Bronchial epithelial cell (primary cell): ENCODE measurements at regions not wholly inside any gene's neighbourhood (a gene's known extent, or its start where the extent isn't known, plus 50 kb on each side); places are given as distances from the start of the nearest gene placed in this dataset.

Experiments used
- DNase-seq: peaks from one replicate; pipeline ENCODE4 v3.0.0-alpha.2; 2010; ENCODE audit warnings: low read depth
- FAIRE-seq: peaks from 2 replicates; lab custom pipeline; 2011; peaks lifted over from hg19 to GRCh38; lab: Jason Lieb, UNC
- H3K27me3 ChIP-seq: 2 replicates; pipeline ENCODE4 v1.5.1; 2011; ENCODE audit warnings: low read length; ENCODE audit not compliant: control insufficient read depth, insufficient read depth
- H3K36me3 ChIP-seq: 2 replicates; pipeline ENCODE4 v1.5.1; 2011; ENCODE audit warnings: low read length; ENCODE audit not compliant: control insufficient read depth, insufficient read depth
- H3K4me3 ChIP-seq: 2 replicates; pipeline ENCODE4 v1.5.1; 2011; ENCODE audit warnings: mild to moderate bottlenecking, low read depth, low read length, control low read depth
- TF ChIP-seq, protein P1 (sequence below): IDR thresholded peaks from 2 replicates; pipeline ENCODE4 v1.5.1; 2011; ENCODE audit warnings: mild to moderate bottlenecking, moderate library complexity, low read length, control low read depth, inconsistent platforms; ENCODE audit not compliant: insufficient read depth, severe bottlenecking

DNA sequence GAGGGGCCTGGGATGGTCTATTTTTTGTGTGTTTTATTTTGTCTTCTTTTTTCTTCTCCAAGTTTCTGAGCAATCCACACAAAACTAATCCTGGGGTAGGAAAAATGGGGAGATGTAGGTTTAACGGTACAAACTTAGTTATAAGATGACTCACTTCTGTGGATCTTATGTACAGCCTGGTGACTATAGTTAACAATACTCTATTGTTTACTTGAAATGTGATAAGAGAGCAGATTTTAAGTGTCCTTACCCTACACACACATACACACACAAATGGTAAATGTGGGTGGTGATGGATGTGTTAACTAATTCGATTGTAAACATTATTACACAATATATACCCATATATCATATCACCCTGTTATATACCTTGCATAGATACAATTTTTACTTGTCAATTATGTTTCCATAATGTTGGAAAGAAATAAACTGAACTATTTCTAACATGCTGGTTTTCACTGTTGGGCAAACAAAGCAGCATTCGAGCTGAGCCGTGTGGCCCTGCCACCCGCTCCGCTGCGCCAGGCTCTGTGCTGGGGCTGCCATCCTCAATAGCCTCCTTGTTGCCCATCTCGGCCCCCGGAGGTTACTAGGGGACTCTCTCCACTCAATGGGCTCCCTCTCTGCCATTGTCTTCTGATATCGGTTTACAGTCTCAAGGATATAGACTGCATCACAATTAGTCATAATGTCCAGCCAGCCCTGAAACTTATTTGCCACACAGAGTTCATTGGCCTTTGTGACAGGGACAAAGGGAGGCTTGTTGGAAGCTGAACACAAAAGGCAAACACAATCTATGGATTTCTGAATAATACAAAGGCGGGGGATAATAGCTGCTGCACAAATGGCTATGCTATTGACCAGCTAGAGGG, 380.3 kb upstream of the MAF start:
- DNase-seq = peak; percentile 26

DNA sequence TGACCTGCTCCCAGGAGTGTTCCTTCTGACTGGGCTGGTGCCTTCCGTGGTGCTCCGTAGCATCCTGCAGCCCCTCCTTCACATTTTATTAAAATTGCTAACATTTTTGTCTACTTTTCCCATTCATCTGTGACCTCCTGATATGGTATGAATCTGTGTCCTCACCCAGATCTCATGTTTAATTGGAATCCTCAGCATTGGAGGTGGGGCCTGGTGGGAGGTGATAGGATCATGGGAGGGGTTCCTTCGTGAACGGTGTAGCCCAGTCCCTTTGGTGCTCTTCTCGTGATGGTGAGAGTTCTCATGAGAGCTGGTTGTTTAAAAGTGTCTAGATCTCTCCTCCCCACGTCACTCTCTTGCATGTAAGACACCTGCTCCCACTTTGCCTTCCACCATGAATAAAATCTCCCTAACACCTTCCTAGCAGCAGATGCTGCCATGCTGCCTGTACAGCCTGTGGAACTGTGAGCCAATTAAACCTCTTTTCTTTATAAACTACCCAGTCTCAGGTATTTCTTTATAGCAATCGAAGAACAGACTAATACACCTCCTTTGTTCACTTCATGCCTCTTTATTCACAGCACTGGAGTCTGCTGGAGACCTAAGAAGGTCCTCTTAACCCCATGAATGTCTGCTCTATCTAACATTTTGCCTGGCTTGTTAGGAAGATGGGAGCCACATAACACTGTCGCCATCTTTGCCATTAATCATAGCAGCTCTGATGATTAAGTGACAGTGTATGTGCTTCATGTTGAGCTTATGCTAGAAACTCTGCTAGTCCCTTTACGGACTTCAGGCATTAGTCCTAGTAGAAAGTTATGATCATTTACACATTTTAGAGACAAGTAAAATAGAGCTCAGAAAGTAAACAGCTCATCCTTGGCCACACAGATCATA, 377.7 kb upstream of the MAF start:
- Histone ChIP-seq H3K36me3 (no peaks in the 10 kb centered on the region), H3K4me3 (no peak overlapping the region), H3K27me3 (no peaks in the 10 kb centered on the region)
- TF ChIP-seq, protein P1, sequence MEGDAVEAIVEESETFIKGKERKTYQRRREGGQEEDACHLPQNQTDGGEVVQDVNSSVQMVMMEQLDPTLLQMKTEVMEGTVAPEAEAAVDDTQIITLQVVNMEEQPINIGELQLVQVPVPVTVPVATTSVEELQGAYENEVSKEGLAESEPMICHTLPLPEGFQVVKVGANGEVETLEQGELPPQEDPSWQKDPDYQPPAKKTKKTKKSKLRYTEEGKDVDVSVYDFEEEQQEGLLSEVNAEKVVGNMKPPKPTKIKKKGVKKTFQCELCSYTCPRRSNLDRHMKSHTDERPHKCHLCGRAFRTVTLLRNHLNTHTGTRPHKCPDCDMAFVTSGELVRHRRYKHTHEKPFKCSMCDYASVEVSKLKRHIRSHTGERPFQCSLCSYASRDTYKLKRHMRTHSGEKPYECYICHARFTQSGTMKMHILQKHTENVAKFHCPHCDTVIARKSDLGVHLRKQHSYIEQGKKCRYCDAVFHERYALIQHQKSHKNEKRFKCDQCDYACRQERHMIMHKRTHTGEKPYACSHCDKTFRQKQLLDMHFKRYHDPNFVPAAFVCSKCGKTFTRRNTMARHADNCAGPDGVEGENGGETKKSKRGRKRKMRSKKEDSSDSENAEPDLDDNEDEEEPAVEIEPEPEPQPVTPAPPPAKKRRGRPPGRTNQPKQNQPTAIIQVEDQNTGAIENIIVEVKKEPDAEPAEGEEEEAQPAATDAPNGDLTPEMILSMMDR = no peak
- FAIRE-seq (no peak), DNase-seq (no peak)

More for the DNA sequence above, 380.3 kb upstream of the MAF start:
- TF ChIP-seq, protein P1 = no peak
- FAIRE-seq = no peak
- Histone ChIP-seq H3K4me3 (no peak overlapping the region), H3K36me3 (no peaks in the 10 kb centered on the region), H3K27me3 (no peaks in the 10 kb centered on the region)

DNA sequence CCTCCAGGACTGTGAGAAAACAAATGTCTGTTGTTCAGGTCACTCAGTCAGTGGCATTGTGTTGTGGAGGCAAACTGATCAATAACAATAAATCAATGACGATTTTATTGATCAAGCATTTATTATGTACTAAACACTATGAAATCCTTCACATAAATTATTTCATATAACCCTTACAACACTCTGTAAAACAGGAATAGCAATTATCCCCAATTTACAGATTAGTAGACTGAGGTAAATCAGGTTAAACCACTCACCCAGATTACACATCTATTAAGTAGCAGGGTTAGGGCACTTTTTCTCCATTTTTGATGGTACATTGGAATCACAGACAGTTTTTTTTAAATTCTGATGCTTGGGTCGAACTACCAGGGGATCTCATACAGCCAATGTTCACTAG, 372.8 kb upstream of the MAF start:
- FAIRE-seq = no peak
- TF ChIP-seq, protein P1 = no peak
- Histone ChIP-seq H3K36me3 (no peaks in the 10 kb centered on the region), H3K4me3 (no peak overlapping the region), H3K27me3 (no peaks in the 10 kb centered on the region)
- DNase-seq = no peak

DNA sequence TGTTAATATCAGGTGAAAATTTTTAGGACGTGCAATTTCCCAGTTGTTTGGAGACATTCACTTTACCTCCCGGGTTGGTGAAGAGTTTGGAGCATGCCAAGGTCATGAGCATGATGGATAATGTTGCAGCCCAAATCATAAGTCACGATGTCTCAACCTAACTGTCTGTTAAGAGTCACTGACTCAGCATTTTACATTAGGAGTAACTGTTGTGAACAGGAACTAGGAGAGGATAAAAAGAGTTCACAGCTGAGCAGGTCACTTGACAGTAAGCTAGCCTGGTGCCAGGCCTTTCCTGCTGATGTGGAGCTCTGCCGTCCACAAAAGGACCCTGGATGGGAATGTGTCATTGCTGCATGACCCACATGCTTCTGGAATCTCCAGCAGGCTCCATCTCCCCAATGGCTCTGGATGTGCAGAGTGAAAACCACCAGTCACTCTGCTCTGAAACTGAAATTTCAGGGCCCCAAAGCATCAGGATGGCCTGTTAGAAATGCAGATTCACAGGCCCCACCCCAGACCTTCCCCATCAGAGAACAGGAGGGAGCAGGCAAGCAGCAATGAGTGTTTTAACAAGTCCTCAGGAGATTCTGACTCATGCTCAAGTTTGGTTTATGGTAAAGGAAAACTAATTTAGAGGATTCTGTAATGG, 371.6 kb upstream of the MAF start:
- no peaks in the 10 kb centered on the region for H3K27me3 ChIP-seq
- H3K36me3 ChIP-seq = no peaks in the 10 kb centered on the region
- FAIRE-seq (no peak), DNase-seq (peak; percentile 13)
- TF ChIP-seq, protein P1 = no peak
- no peak overlapping the region for H3K4me3 ChIP-seq

DNA sequence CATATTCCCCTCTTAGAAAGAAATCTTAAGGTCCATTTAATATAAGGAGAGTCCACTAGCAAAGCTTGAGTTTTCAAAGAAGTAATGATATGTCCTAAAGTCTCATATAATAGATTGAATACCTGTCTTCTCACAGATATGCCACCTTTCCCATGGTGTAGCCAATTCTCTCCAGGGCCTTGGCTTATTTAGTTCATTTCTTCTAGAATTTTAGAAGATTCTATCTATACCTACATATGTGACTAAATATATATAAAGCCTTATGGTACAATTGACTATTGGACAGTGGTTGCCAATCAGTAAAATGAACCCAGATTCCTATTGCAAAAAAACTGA, 370.7 kb upstream of the MAF start:
- DNase-seq (no peak), FAIRE-seq (no peak)
- TF ChIP-seq, protein P1 = no peak
- Histone ChIP-seq H3K36me3 (no peaks in the 10 kb centered on the region), H3K4me3 (no peak overlapping the region), H3K27me3 (no peaks in the 10 kb centered on the region)
